Esophagus (tissue), 2 donors: ENCODE measurements at regions not wholly inside any gene's neighbourhood (a gene's known extent, or its start where the extent isn't known, plus 50 kb on each side); places are given as distances from the start of the nearest gene placed in this dataset.

Experiments
- H3K27ac ChIP-seq, 2 donors: one replicate each; pipeline ENCODE4 v1.5.1; 2013; ENCODE audit warnings: low read depth in 2 of 2, mild to moderate bottlenecking in 2 of 2, inconsistent platforms in 1 of 2, low read length in 1 of 2, moderate library complexity in 1 of 2
- H3K27me3 ChIP-seq, 2 donors: one replicate each; pipeline ENCODE4 v1.6.1; 2013; ENCODE audit warnings: low read length in 2 of 2, control low read depth in 1 of 2, mild to moderate bottlenecking in 1 of 2; ENCODE audit not compliant: insufficient read depth in 2 of 2, control insufficient read depth in 1 of 2
- H3K36me3 ChIP-seq, 2 donors: one replicate each; pipeline ENCODE4 v1.6.1; 2013; ENCODE audit warnings: low read length in 1 of 2; ENCODE audit not compliant: control insufficient read depth in 2 of 2, insufficient read depth in 2 of 2
- H3K4me1 ChIP-seq, 2 donors: one replicate each; pipeline ENCODE4 v1.6.1; 2013; ENCODE audit warnings: low read length in 1 of 2; ENCODE audit not compliant: control insufficient read depth in 2 of 2, insufficient read depth in 2 of 2
- H3K4me3 ChIP-seq, 2 donors: one replicate each; pipeline ENCODE4 v1.5.1; 2013; ENCODE audit warnings: low read length in 2 of 2, mild to moderate bottlenecking in 2 of 2, low read depth in 1 of 2, moderate library complexity in 1 of 2
- H3K9me3 ChIP-seq, 2 donors: one replicate each; pipeline ENCODE4 v1.6.1; 2013; ENCODE audit warnings: mild to moderate bottlenecking in 2 of 2, low read depth in 1 of 2, low read length in 1 of 2, moderate library complexity in 1 of 2; ENCODE audit not compliant: control insufficient read depth in 2 of 2, insufficient read depth in 1 of 2
- WGBS, 2 donors: extraction: QIAGEN DNeasy Blood & Tissue Kit; methylation state at CpG; one replicate each; pipeline ENCODE4 v1.1.7; 2013; 5-methylcytosine and 5-hydroxymethylcytosine counted together
- donor health status: healthy with polysubstance abuse.
- donor health status: Bipolar disorder and iron deficiency.

GRCh38 chr21:26365849-26366248 lies 195.3 kb upstream of the APP start:
- H3K27ac ChIP-seq = no peak overlapping the region
- no peaks in the 10 kb centered on the region for H3K9me3 ChIP-seq
- no peaks in the 10 kb centered on the region for H3K27me3 ChIP-seq
- no peaks in the 10 kb centered on the region for H3K36me3 ChIP-seq
- H3K4me3 ChIP-seq = no peak overlapping the region
- WGBS, 2 donors = 48 to 53% methylated on average over 3 of the region's 3 CpGs
- H3K4me1 ChIP-seq = no peaks in the 10 kb centered on the region

- Histone ChIP-seq H3K27ac (no peak overlapping the region), H3K27me3 (no peaks in the 10 kb centered on the region), H3K36me3 (no peaks in the 10 kb centered on the region), H3K4me1 (no peaks in the 10 kb centered on the region), H3K9me3 (no peaks in the 10 kb centered on the region), H3K4me3 (no peak overlapping the region)
- 0% methylated on average over 1 of the region's 1 CpG for WGBS, 2 donors
Measured at GRCh38 chr21:26351661-26352060, 181.1 kb upstream of the APP start.

- Histone ChIP-seq H3K27ac (no peak overlapping the region), H3K9me3 (no peaks in the 10 kb centered on the region)
- WGBS, 2 donors = 76 to 84% methylated on average over 4 of the region's 4 CpGs
Measured at GRCh38 chr21:26332867-26333266, 162.3 kb upstream of the APP start.

GRCh38 chr21:26331205-26331980 lies 160.8 kb upstream of the APP start:
- H3K27me3 ChIP-seq = no peaks in the 10 kb centered on the region
- H3K4me1 ChIP-seq = no peaks in the 10 kb centered on the region
- no peak overlapping the region for H3K27ac ChIP-seq
- 52 to 69% methylated on average over 1 of the region's 1 CpG for WGBS, 2 donors
- H3K4me3 ChIP-seq = no peak overlapping the region
- no peaks in the 10 kb centered on the region for H3K36me3 ChIP-seq
- H3K9me3 ChIP-seq = no peaks in the 10 kb centered on the region

More at GRCh38 chr21:26332867-26333266, 162.3 kb upstream of the APP start:
- Histone ChIP-seq H3K4me3 (no peak overlapping the region), H3K4me1 (no peaks in the 10 kb centered on the region), H3K27me3 (no peaks in the 10 kb centered on the region), H3K36me3 (no peaks in the 10 kb centered on the region)

GRCh38 chr21:26320596-26320995 lies 150.0 kb upstream of the APP start:
- H3K9me3 ChIP-seq = no peaks in the 10 kb centered on the region
- H3K27me3 ChIP-seq = no peaks in the 10 kb centered on the region
- H3K4me3 ChIP-seq = no peak overlapping the region
- WGBS, 2 donors = 52 to 57% methylated on average over 3 of the region's 3 CpGs
- no peak overlapping the region for H3K27ac ChIP-seq
- no peaks in the 10 kb centered on the region for H3K36me3 ChIP-seq
- no peaks in the 10 kb centered on the region for H3K4me1 ChIP-seq

GRCh38 chr21:26307640-26308039 lies 137.1 kb upstream of the APP start:
- WGBS, 2 donors = 90 to 92% methylated on average over 2 of the region's 2 CpGs
- no peaks in the 10 kb centered on the region for H3K27me3 ChIP-seq
- H3K36me3 ChIP-seq = no peaks in the 10 kb centered on the region
- H3K27ac ChIP-seq = no peak overlapping the region
- no peaks in the 10 kb centered on the region for H3K4me1 ChIP-seq
- no peaks in the 10 kb centered on the region for H3K9me3 ChIP-seq
- H3K4me3 ChIP-seq = no peak overlapping the region

GRCh38 chr21:26297851-26298250 lies 127.3 kb upstream of the APP start:
- Histone ChIP-seq H3K4me1 (no peaks in the 10 kb centered on the region), H3K9me3 (no peaks in the 10 kb centered on the region), H3K27ac (no peak overlapping the region), H3K27me3 (no peaks in the 10 kb centered on the region), H3K4me3 (no peak overlapping the region), H3K36me3 (no peaks in the 10 kb centered on the region)

GRCh38 chr21:26293141-26293946 lies 122.8 kb upstream of the APP start:
- WGBS, 2 donors = 37 to 41% methylated on average over 3 of the region's 3 CpGs
- Histone ChIP-seq H3K4me1 (no peaks in the 10 kb centered on the region), H3K4me3 (no peak overlapping the region), H3K27me3 (no peaks in the 10 kb centered on the region), H3K9me3 (no peaks in the 10 kb centered on the region), H3K36me3 (no peaks in the 10 kb centered on the region), H3K27ac (no peak overlapping the region)

- H3K9me3 ChIP-seq = no peaks in the 10 kb centered on the region
- H3K4me3 ChIP-seq = no peak overlapping the region
- no peaks in the 10 kb centered on the region for H3K4me1 ChIP-seq
- no peaks in the 10 kb centered on the region for H3K36me3 ChIP-seq
- H3K27ac ChIP-seq = no peak overlapping the region
- no peaks in the 10 kb centered on the region for H3K27me3 ChIP-seq
- 89 to 91% methylated on average over 1 of the region's 1 CpG for WGBS, 2 donors
Measured at GRCh38 chr21:26288026-26288425, 117.5 kb upstream of the APP start.

- WGBS, 2 donors = 81 to 83% methylated on average over 1 of the region's 1 CpG
- Histone ChIP-seq H3K4me1 (no peaks in the 10 kb centered on the region), H3K27ac (no peak overlapping the region), H3K27me3 (no peaks in the 10 kb centered on the region), H3K4me3 (no peak overlapping the region), H3K36me3 (no peaks in the 10 kb centered on the region), H3K9me3 (no peaks in the 10 kb centered on the region)
Measured at GRCh38 chr21:26284531-26284930, 114.0 kb upstream of the APP start.
